GM23338 (cell line): ENCODE measurements at regions not wholly inside any gene's neighbourhood (a gene's known extent, or its start where the extent isn't known, plus 50 kb on each side); places are given as distances from the start of the nearest gene placed in this dataset.

ENCODE experiments used
- CREB1 ChIP-seq: fragments of 250-450 bp; sonication (Bioruptor Pico); IDR thresholded peaks from 2 replicates; pipeline ENCODE4 v1.5.0; 2020; ENCODE audit warnings: low read depth, mild to moderate bottlenecking, moderate library complexity
- CTCF ChIP-seq, 2 experiments: fragments of 200-600 bp in 1 of 2; sonication (generic) in 1 of 2; conservative IDR thresholded peaks; 2 replicates each; pipeline versions ENCODE4 v1.5.1 to v1.6.1; 2016 to 2017; ENCODE audit warnings: antibody characterized with exemption in 2 of 2, low read depth in 2 of 2, mild to moderate bottlenecking in 2 of 2, moderate library complexity in 1 of 2
- ETS1 ChIP-seq: IDR thresholded peaks from 2 replicates; pipeline ENCODE4 v1.6.1; 2016; ENCODE audit warnings: antibody characterized with exemption
- EZH2 ChIP-seq: fragments of 200-600 bp; sonication (generic); IDR thresholded peaks from one replicate; pipeline ENCODE4 v1.8.0; 2017; ENCODE audit warnings: antibody characterized with exemption, mild to moderate bottlenecking, low read depth; ENCODE audit not compliant: unreplicated experiment
- EZH2phosphoT487 ChIP-seq: fragments of 200-600 bp; sonication (generic); IDR thresholded peaks from one replicate; pipeline ENCODE4 v1.8.1; 2018; ENCODE audit warnings: antibody characterized with exemption; ENCODE audit not compliant: unreplicated experiment
- POLR2AphosphoS5 ChIP-seq: IDR thresholded peaks from 2 replicates; pipeline ENCODE4 v1.6.1; 2016; ENCODE audit warnings: antibody characterized with exemption, low read depth
- REST ChIP-seq: IDR thresholded peaks from one replicate; pipeline ENCODE4 v1.6.1; 2018; ENCODE audit warnings: antibody characterized with exemption; ENCODE audit not compliant: unreplicated experiment
- ZNF114 ChIP-seq: fragments of 250-450 bp; sonication (Bioruptor Pico); IDR thresholded peaks from 2 replicates; pipeline ENCODE4 v1.5.0; 2020; ENCODE audit warnings: mild to moderate bottlenecking, moderate library complexity
- ZNF331 ChIP-seq: fragments of 250-450 bp; sonication (Bioruptor Pico); IDR thresholded peaks from 2 replicates; pipeline ENCODE4 v1.5.0; 2020; ENCODE audit warnings: low read depth, mild to moderate bottlenecking, moderate library complexity
- ZNF462 ChIP-seq: fragments of 250-450 bp; sonication (Bioruptor Pico); IDR thresholded peaks from 2 replicates; pipeline ENCODE4 v1.5.0; 2020; ENCODE audit warnings: mild to moderate bottlenecking, moderate library complexity

GRCh38 chr4:46484881-46485280 is 95.0 kb upstream of the GABRA2 start:
- TF ChIP-seq ZNF114 (CRISPR knock-in tag) = no peak
- no peak for TF ChIP-seq CTCF (conservative IDR thresholded peaks at IDR 0.05; ENCODE audit: low read depth in 2 of 2)
- TF ChIP-seq REST = no peak
- TF ChIP-seq POLR2AphosphoS5 = no peak
- TF ChIP-seq EZH2 = no peak
- TF ChIP-seq ETS1 = no peak
- TF ChIP-seq EZH2phosphoT487 = no peak
- TF ChIP-seq ZNF462 (CRISPR knock-in tag) = no peak
- TF ChIP-seq ZNF331 (CRISPR knock-in tag) = no peak
- TF ChIP-seq CREB1 (CRISPR knock-in tag) = no peak
